ENCODE measurements at regions not wholly inside any gene's neighbourhood (a gene's known extent, or its start where the extent isn't known, plus 50 kb on each side); places are given as distances from the start of the nearest gene placed in this dataset.

DNA sequence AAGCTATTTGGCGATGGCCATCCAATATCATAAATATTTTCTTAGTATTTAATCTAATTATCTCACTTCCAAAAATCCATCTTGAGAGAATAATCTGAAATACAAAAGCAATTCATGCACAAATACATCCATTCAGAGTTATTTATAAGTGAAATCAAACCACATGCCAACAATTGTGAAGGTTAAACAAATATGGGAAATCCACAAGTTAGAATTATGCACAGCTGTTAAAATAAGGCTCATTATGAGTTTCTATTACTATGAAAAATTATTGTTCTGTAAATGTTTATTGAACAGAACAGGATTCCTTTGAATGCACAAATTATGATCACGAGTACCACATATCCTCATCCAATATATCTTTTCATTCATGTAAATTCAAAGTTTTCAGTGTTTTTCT is 267.7 kb downstream of the PLOD2 start:
- Mint-ChIP-seq H3K27ac (no peak overlapping the region), H3K9me3 (no peaks in the 10 kb centered on the region), H3K36me3 (no peaks in the 10 kb centered on the region), H3K4me1 (ENCODE audit: unreplicated experiment) (peaks cover 3% of the 10 kb centered on the region), H3K27me3 (no peaks in the 10 kb centered on the region), H3K4me3 (no peak overlapping the region)
- TF ChIP-seq, protein P1, sequence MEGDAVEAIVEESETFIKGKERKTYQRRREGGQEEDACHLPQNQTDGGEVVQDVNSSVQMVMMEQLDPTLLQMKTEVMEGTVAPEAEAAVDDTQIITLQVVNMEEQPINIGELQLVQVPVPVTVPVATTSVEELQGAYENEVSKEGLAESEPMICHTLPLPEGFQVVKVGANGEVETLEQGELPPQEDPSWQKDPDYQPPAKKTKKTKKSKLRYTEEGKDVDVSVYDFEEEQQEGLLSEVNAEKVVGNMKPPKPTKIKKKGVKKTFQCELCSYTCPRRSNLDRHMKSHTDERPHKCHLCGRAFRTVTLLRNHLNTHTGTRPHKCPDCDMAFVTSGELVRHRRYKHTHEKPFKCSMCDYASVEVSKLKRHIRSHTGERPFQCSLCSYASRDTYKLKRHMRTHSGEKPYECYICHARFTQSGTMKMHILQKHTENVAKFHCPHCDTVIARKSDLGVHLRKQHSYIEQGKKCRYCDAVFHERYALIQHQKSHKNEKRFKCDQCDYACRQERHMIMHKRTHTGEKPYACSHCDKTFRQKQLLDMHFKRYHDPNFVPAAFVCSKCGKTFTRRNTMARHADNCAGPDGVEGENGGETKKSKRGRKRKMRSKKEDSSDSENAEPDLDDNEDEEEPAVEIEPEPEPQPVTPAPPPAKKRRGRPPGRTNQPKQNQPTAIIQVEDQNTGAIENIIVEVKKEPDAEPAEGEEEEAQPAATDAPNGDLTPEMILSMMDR (conservative IDR thresholded peaks at IDR 0.05): no peak
- DNase-seq (ENCODE audit: extremely low spot score, unreplicated experiment): no peak

DNA sequence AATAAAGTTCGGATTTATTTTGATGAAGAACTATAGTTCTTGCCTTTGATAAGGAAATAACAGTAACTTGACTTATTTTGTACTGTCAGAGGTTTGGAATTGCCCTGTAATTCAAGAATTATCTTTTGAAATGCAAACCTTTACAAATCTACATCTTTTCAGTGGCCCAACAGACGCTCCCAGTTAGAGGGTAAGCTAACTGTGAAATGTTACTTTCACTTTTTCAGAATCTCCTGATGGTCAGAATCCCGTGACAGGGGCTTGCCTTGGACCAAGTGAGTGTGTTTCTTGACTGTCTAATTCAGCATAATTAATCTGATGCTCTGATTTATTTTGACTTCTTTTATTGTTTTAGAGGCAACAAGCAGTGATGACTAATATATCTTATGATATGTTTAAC is 262.5 kb downstream of the PLOD2 start:
- no peak for DNase-seq (ENCODE audit: extremely low spot score, unreplicated experiment)
- no peak overlapping the region for H3K27ac Mint-ChIP-seq
- H3K27me3 Mint-ChIP-seq: no peaks in the 10 kb centered on the region
- H3K4me1 Mint-ChIP-seq (ENCODE audit: unreplicated experiment): peaks cover 7% of the 10 kb centered on the region
- TF ChIP-seq, protein P1 (conservative IDR thresholded peaks at IDR 0.05): no peak
- H3K36me3 Mint-ChIP-seq: no peaks in the 10 kb centered on the region
- H3K4me3 Mint-ChIP-seq: no peak overlapping the region
- H3K9me3 Mint-ChIP-seq: no peaks in the 10 kb centered on the region

DNA sequence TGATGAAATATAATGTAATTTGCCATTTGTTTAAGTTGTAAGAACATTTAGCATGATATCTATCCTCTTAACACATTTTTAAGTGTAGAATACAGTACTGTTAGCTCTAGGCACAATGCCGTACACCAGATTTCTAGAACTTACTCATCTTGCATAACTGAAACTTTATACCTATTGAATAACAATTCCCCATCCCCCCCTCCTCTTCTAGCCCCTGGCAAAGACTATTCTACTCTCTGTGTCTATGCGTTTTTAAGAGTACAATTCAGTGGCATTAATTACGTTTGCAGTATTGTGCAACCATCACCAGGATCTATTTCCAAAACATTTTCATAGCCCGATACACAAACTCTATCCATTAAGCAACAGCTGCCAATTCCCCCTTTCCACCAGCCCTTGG is 261.7 kb downstream of the PLOD2 start:
- DNase-seq (ENCODE audit: extremely low spot score, unreplicated experiment): no peak
- H3K36me3 Mint-ChIP-seq: no peaks in the 10 kb centered on the region
- H3K4me3 Mint-ChIP-seq: no peak overlapping the region
- peaks cover 7% of the 10 kb centered on the region for H3K4me1 Mint-ChIP-seq (ENCODE audit: unreplicated experiment)
- no peak overlapping the region for H3K27ac Mint-ChIP-seq
- no peaks in the 10 kb centered on the region for H3K9me3 Mint-ChIP-seq
- no peaks in the 10 kb centered on the region for H3K27me3 Mint-ChIP-seq
- TF ChIP-seq, protein P1 (conservative IDR thresholded peaks at IDR 0.05): no peak

DNA sequence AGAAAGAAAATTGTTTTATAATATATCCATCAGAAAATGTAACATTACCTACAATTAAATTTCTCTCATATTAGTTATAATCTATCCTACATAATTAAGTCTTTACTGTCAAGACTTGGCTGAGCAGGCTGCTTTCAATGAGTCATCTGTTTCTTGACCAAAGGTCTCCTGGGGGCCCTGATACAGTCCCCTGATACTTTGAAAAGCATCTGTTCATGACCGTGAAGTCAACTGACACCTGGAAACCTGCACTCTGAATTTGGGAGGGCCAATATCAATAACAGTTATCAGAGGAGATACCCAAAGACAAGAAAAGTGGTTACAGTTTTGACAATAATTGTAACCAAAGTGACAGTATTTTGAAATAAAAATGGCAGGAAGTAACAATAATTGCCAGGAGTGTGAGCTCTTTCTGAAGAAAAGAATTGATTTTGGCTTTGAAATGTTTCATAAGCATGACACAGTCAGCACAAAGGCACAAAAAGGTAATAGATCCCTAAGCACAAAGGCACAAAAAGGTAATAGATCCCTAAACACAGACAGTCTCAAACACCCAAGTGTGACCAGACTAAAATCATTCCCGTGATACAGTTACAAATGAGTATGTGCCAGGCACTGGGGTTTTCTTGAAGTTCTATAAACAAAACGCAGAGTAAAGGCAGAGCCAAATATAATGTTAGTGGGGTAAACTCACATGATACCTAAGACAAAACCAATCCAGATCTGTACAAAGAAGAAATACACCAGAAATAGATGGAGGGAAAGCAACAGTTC is 260.7 kb downstream of the PLOD2 start:
- Mint-ChIP-seq H3K4me1 (ENCODE audit: unreplicated experiment) (peaks cover 7% of the 10 kb centered on the region), H3K36me3 (no peaks in the 10 kb centered on the region), H3K27ac (no peak overlapping the region), H3K9me3 (no peaks in the 10 kb centered on the region), H3K4me3 (no peak overlapping the region), H3K27me3 (no peaks in the 10 kb centered on the region)
- no peak for DNase-seq (ENCODE audit: extremely low spot score, unreplicated experiment)
- TF ChIP-seq, protein P1 (conservative IDR thresholded peaks at IDR 0.05): no peak

DNA sequence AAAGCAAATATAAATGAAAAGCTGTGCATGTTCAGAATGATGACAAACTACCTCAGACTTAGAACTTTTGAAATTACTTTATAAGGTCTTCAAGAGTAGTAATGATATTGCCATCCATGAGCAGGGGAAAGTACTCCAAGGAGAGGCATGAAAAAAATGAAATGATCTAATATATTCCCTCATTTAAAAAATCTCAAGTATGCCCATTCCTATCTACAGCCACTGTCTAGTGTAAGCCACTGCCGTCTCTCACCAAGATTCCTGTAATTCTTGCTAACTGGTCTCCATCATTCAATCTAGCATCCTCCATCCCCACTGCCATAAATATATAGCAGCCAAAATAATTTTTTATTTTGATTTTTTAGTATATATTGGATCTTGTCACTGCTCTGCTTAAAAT is 258.8 kb downstream of the PLOD2 start:
- H3K27ac Mint-ChIP-seq: no peak overlapping the region
- H3K4me3 Mint-ChIP-seq: no peak overlapping the region
- no peaks in the 10 kb centered on the region for H3K27me3 Mint-ChIP-seq
- TF ChIP-seq, protein P1 (conservative IDR thresholded peaks at IDR 0.05): no peak
- DNase-seq (ENCODE audit: extremely low spot score, unreplicated experiment): no peak
- H3K36me3 Mint-ChIP-seq: no peaks in the 10 kb centered on the region
- H3K4me1 Mint-ChIP-seq (ENCODE audit: unreplicated experiment): peaks cover 13% of the 10 kb centered on the region
- no peaks in the 10 kb centered on the region for H3K9me3 Mint-ChIP-seq
